ENCODE measurements at regions not wholly inside any gene's neighbourhood (a gene's known extent, or its start where the extent isn't known, plus 50 kb on each side); places are given as distances from the start of the nearest gene placed in this dataset.
A peak's percentile ranks its signal among the peaks of the same experiment; 100 is the strongest.
"Not testable (repeated sequence)": the region's sequence is repeated elsewhere in the genome, so short reads cannot be mapped to it uniquely, and the experiment has no call there.

DNA sequence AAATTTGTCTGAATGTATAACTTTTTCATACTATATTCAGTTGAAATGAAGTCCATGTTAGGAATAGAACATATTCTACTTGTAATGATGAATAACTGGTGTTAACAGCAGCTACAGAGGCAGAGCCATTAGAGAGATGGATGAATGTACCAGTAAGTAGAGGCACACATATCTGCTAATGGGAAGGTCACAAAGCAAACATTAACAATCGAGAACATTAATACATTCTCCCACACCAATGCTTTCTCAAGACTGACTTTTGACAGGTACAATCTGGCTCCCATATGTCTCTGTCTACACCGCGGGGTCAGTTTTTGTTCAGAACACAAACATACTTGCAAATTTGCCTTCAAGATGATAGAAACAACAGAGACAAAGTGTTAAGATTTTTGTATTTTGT, 776.0 kb upstream of the MANEA start:
- no peaks in the 10 kb centered on the region for H3K36me3 ChIP-seq (replicated peaks; ENCODE audit: insufficient read depth, low read length)
- no peaks in the 10 kb centered on the region for H3K27me3 ChIP-seq (replicated peaks; ENCODE audit: insufficient read depth, low read length)
- no peak overlapping the region for H3K4me3 ChIP-seq (ENCODE audit: low read length)
- H4K20me1 ChIP-seq (ENCODE audit: insufficient read depth, low read length) = no peaks in the 10 kb centered on the region
- no peak overlapping the region for H3K9ac ChIP-seq (ENCODE audit: low read length)
- TF ChIP-seq, protein P1, sequence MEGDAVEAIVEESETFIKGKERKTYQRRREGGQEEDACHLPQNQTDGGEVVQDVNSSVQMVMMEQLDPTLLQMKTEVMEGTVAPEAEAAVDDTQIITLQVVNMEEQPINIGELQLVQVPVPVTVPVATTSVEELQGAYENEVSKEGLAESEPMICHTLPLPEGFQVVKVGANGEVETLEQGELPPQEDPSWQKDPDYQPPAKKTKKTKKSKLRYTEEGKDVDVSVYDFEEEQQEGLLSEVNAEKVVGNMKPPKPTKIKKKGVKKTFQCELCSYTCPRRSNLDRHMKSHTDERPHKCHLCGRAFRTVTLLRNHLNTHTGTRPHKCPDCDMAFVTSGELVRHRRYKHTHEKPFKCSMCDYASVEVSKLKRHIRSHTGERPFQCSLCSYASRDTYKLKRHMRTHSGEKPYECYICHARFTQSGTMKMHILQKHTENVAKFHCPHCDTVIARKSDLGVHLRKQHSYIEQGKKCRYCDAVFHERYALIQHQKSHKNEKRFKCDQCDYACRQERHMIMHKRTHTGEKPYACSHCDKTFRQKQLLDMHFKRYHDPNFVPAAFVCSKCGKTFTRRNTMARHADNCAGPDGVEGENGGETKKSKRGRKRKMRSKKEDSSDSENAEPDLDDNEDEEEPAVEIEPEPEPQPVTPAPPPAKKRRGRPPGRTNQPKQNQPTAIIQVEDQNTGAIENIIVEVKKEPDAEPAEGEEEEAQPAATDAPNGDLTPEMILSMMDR (IDR thresholded peaks at IDR 0.05; ENCODE audit: low read length) = no peak
- TF ChIP-seq EZH2phosphoT487 (IDR thresholded peaks at IDR 0.05; ENCODE audit: low read length) = no peak
- TF ChIP-seq EZH2 (optimal IDR thresholded peaks at IDR 0.05; ENCODE audit: low read depth, low read length) = no peak
- no peaks in the 10 kb centered on the region for H3K79me2 ChIP-seq (ENCODE audit: low read length)
- no peak overlapping the region for H3K4me2 ChIP-seq (ENCODE audit: low read depth, low read length)
- H2AFZ ChIP-seq (ENCODE audit: low read length) = no peak overlapping the region
- no peaks in the 10 kb centered on the region for H3K4me1 ChIP-seq (ENCODE audit: low read length)
- H3K9me3 ChIP-seq (replicated peaks; ENCODE audit: insufficient read depth, low read length) = no peaks in the 10 kb centered on the region
- DNase-seq = no peak
- H3K9me2 ChIP-seq (replicated peaks; ENCODE audit: insufficient read depth, low read length) = no peaks in the 10 kb centered on the region
- H3F3A ChIP-seq (ENCODE audit: insufficient read depth, low read length) = no peaks in the 10 kb centered on the region
- no peak overlapping the region for H3K27ac ChIP-seq (ENCODE audit: low read length)

DNA sequence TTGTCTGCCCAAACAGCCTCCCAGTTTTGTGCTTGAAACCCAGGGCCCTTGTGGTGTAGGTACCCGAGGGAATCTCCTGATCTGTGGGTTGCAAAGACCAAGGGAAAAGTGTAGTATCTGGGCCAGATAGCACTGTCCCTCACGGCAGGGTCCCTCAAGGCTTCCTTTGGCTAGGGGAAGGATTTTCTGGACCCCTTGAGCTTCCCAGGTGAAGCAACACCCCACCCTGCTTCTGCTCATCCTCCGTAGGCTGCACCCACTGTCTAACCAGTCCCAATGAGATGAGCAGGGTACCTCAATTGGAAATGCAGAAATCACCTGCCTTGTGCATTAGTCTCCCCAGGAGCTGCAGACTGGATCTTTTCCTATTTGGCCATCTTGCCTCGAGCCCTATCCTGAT, 791.8 kb upstream of the MANEA start:
- no peaks in the 10 kb centered on the region for H3K27me3 ChIP-seq (replicated peaks; ENCODE audit: insufficient read depth, low read length)
- no peaks in the 10 kb centered on the region for H3K9me3 ChIP-seq (replicated peaks; ENCODE audit: insufficient read depth, low read length)
- DNase-seq = no peak
- no peaks in the 10 kb centered on the region for H3K9me2 ChIP-seq (replicated peaks; ENCODE audit: insufficient read depth, low read length)
- H3K27ac ChIP-seq (ENCODE audit: low read length) = peak overlapping the region; percentile 29; the same call in 1 of the 2 replicates
- peaks cover 12% of the 10 kb centered on the region for H3K4me1 ChIP-seq (ENCODE audit: low read length)
- H4K20me1 ChIP-seq (ENCODE audit: insufficient read depth, low read length) = no peaks in the 10 kb centered on the region
- H3F3A ChIP-seq (ENCODE audit: insufficient read depth, low read length) = no peaks in the 10 kb centered on the region
- no peak overlapping the region for H3K4me3 ChIP-seq (ENCODE audit: low read length)
- H3K9ac ChIP-seq (ENCODE audit: low read length) = peak overlapping the region; percentile 23; the same call in 1 of the 2 replicates
- no peaks in the 10 kb centered on the region for H3K36me3 ChIP-seq (replicated peaks; ENCODE audit: insufficient read depth, low read length)
- TF ChIP-seq, protein P1 (IDR thresholded peaks at IDR 0.05; ENCODE audit: low read length) = no peak
- TF ChIP-seq EZH2 (optimal IDR thresholded peaks at IDR 0.05; ENCODE audit: low read depth, low read length) (no peak), EZH2phosphoT487 (IDR thresholded peaks at IDR 0.05; ENCODE audit: low read length) (no peak)
- H3K79me2 ChIP-seq (ENCODE audit: low read length) = no peaks in the 10 kb centered on the region
- H3K4me2 ChIP-seq (ENCODE audit: low read depth, low read length) = peak overlapping the region; percentile 55; the same call in 1 of the 2 replicates
- H2AFZ ChIP-seq (ENCODE audit: low read length) = peak overlapping the region; percentile 97

DNA sequence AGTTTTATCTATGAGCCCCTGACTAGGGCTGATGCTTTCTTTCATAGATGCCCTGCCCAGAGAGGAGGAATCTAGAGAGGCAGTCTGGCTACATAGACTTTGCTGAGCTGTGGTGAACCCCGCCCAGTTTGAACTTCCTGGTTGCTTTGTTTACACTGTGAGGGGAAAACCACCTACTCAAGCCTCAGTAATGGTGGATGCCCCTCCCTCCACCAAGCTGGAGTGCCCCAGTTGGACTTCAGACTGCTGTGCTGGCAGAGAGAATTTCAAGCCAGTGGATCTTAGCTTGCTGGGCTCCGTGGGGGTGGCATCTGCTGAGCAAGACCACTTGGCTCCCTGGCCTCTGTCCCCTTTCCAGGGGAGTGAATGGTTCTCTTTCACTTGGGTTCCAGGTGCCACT, 792.3 kb upstream of the MANEA start:
- Histone ChIP-seq H3K27ac (ENCODE audit: low read length) (peak overlapping the region; percentile 29; the same call in 1 of the 2 replicates), H3K4me1 (ENCODE audit: low read length) (peaks cover 12% of the 10 kb centered on the region), H3K4me2 (ENCODE audit: low read depth, low read length) (peak overlapping the region; percentile 55), H2AFZ (ENCODE audit: low read length) (peak overlapping the region; percentile 97), H3K9ac (ENCODE audit: low read length) (peak overlapping the region; percentile 23; the same call in 1 of the 2 replicates)
- not testable (repeated sequence) for H3K36me3 ChIP-seq (replicated peaks; ENCODE audit: insufficient read depth, low read length); H3K79me2 ChIP-seq (ENCODE audit: low read length); H3K4me3 ChIP-seq (ENCODE audit: low read length); H3F3A ChIP-seq (ENCODE audit: insufficient read depth, low read length); H3K27me3 ChIP-seq (replicated peaks; ENCODE audit: insufficient read depth, low read length); H3K9me3 ChIP-seq (replicated peaks; ENCODE audit: insufficient read depth, low read length); H4K20me1 ChIP-seq (ENCODE audit: insufficient read depth, low read length); H3K9me2 ChIP-seq (replicated peaks; ENCODE audit: insufficient read depth, low read length)
- DNase-seq = peak; percentile 81

DNA sequence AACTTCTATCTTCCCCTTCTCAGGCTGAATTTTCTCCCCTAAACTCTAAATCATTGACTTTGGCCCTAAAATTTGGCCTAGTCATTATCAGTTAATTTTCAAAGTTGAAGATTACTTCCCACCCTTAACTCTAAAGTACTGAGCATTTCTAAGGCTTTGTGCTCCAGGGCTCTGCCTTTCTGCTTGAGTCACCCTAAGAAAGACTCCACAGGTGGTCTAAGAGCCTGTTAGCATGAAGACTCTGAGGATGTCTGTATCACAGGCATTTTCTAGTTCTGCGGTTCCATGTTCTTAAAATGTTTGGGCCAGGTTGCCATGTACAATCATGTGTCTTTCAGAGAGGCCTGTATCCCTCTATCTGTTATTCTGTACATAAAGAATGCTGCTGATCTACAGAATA, 808.1 kb upstream of the MANEA start:
- Histone ChIP-seq H3K9me2 (replicated peaks; ENCODE audit: insufficient read depth, low read length) (no peaks in the 10 kb centered on the region), H2AFZ (ENCODE audit: low read length) (no peak overlapping the region), H3K36me3 (replicated peaks; ENCODE audit: insufficient read depth, low read length) (no peaks in the 10 kb centered on the region), H3K4me1 (ENCODE audit: low read length) (no peaks in the 10 kb centered on the region), H3K79me2 (ENCODE audit: low read length) (no peaks in the 10 kb centered on the region), H3K4me3 (ENCODE audit: low read length) (no peak overlapping the region), H3K9me3 (replicated peaks; ENCODE audit: insufficient read depth, low read length) (no peaks in the 10 kb centered on the region), H3K9ac (ENCODE audit: low read length) (no peak overlapping the region), H3K27ac (ENCODE audit: low read length) (no peak overlapping the region), H3F3A (ENCODE audit: insufficient read depth, low read length) (no peaks in the 10 kb centered on the region), H3K4me2 (ENCODE audit: low read depth, low read length) (no peak overlapping the region), H4K20me1 (ENCODE audit: insufficient read depth, low read length) (no peaks in the 10 kb centered on the region), H3K27me3 (replicated peaks; ENCODE audit: insufficient read depth, low read length) (no peaks in the 10 kb centered on the region)
- TF ChIP-seq, protein P1 (IDR thresholded peaks at IDR 0.05; ENCODE audit: low read length) = no peak
- no peak for TF ChIP-seq EZH2 (optimal IDR thresholded peaks at IDR 0.05; ENCODE audit: low read depth, low read length)
- no peak for TF ChIP-seq EZH2phosphoT487 (IDR thresholded peaks at IDR 0.05; ENCODE audit: low read length)
- DNase-seq = no peak

Data from MM.1S (cell line).